HCT116 (cell line): ENCODE measurements at regions not wholly inside any gene's neighbourhood (a gene's known extent, or its start where the extent isn't known, plus 50 kb on each side); places are given as distances from the start of the nearest gene placed in this dataset.

Experiments used
- ATAC-seq: fragments of 200-7000 bp; cut with Tn5 transposase; 2 replicates; pipeline ENCODE4 v1.9.1; 2020; ENCODE audit warnings: mild to moderate bottlenecking, moderate library complexity
- BruUV-seq: library from RNA; stranded (reverse); fragments of 400-500 nt; replicated peaks from 2 replicates; lab custom pipeline; 2021; lab: Mats Ljungman, UMichigan
- CTCF ChIA-PET: fragments of 300-600 bp; sonication (Branson Sonifier 250); formaldehyde crosslinking; loops from one replicate; lab custom pipeline; 2021; ENCODE audit warnings: antibody characterized with exemption; lab: Charles Lee
- POLR2A ChIA-PET: fragments of 300-600, 350-600 bp; sonication (Branson Sonifier 250); formaldehyde crosslinking; loops from one replicate; lab custom pipeline; 2021; ENCODE audit warnings: antibody characterized with exemption; lab: Charles Lee
- RAD21 ChIA-PET, 2 experiments: fragments of 300-600 bp; sonication (Branson Sonifier 250); formaldehyde crosslinking; loops; one replicate each; lab custom pipeline; 2023; ENCODE audit warnings: low total read pairs in 2 of 2; ENCODE audit not compliant: uncharacterized antibody in 2 of 2, unreplicated experiment in 2 of 2, low non-redundant PET in 1 of 2; lab: Charles Lee
- DNase-seq: peaks from one replicate; pipeline ENCODE4 v3.0.0-alpha.2; 2010; ENCODE audit warnings: low read depth, low spot score
- H2AFZ ChIP-seq: fragments of 200-600 bp; shearing (Covaris generic), sonication (generic); 2 replicates; pipeline ENCODE4 v1.6.1; 2017; ENCODE audit warnings: low read depth, mixed run types, mixed read lengths, antibody characterized with exemption, low read length; ENCODE audit not compliant: poor library complexity, severe bottlenecking
- H3K27ac ChIP-seq: 2 replicates; pipeline ENCODE4 v1.5.1; 2012; ENCODE audit warnings: low read depth, low read length
- H3K27me3 ChIP-seq: fragments of 200-600 bp; sonication (generic); 2 replicates; pipeline ENCODE4 v1.6.1; 2016; ENCODE audit warnings: mixed run types, low read length, mixed read lengths; ENCODE audit not compliant: insufficient read depth
- H3K36me3 ChIP-seq, 2 experiments: fragments of 200-500 bp in 1 of 2; fragments of 200-600 bp in 1 of 2; sonication (Bioruptor generic) in 1 of 2; sonication (generic) in 1 of 2; 2 replicates each; pipeline versions ENCODE4 v1.5.1 to v1.6.1; 2014 to 2016; ENCODE audit warnings: low read length in 2 of 2, inconsistent platforms in 1 of 2, mixed read lengths in 1 of 2, mixed run types in 1 of 2; ENCODE audit not compliant: insufficient read depth in 2 of 2, control insufficient read depth in 1 of 2
- H3K4me1 ChIP-seq, 2 experiments: fragments of 200-600 bp in 1 of 2; sonication (generic) in 1 of 2; 2 replicates each; pipeline versions ENCODE4 v1.5.1 to v1.6.1; 2012 to 2017; ENCODE audit warnings: low read length in 2 of 2, inconsistent platforms in 1 of 2, mild to moderate bottlenecking in 1 of 2, mixed read lengths in 1 of 2, mixed run types in 1 of 2, moderate library complexity in 1 of 2; ENCODE audit not compliant: insufficient read depth in 2 of 2, control insufficient read depth in 1 of 2
- H3K4me2 ChIP-seq: fragments of 200-600 bp; sonication (generic); 2 replicates; pipeline ENCODE4 v1.6.1; 2017; ENCODE audit warnings: mixed run types, low read length, mixed read lengths
- H3K4me3 ChIP-seq, 2 experiments: fragments of 200-600 bp in 1 of 2; sonication (generic) in 1 of 2; replicated peaks in 1 of 2; 2 replicates each; pipeline ENCODE4 v1.5.1; 2011 to 2016; ENCODE audit warnings: low read length in 2 of 2, control low read depth in 1 of 2, low read depth in 1 of 2, mild to moderate bottlenecking in 1 of 2, mixed read lengths in 1 of 2, mixed run types in 1 of 2
- H3K79me2 ChIP-seq: fragments of 200-600 bp; sonication (generic); 2 replicates; pipeline ENCODE4 v1.6.1; 2017; ENCODE audit warnings: mild to moderate bottlenecking, mixed run types, low read length, moderate library complexity, mixed read lengths; ENCODE audit not compliant: insufficient read depth
- H3K9ac ChIP-seq: fragments of 200-600 bp; sonication (generic); 2 replicates; pipeline ENCODE4 v1.6.1; 2016; ENCODE audit warnings: low read length, mixed read lengths
- H3K9me2 ChIP-seq: fragments of 200-600 bp; sonication (generic), shearing (Covaris generic); 2 replicates; pipeline ENCODE4 v1.6.1; 2017; ENCODE audit warnings: mixed run types, mild to moderate bottlenecking, moderate library complexity; ENCODE audit not compliant: insufficient read depth
- H3K9me3 ChIP-seq, 2 experiments: fragments of 200-500 bp in 1 of 2; fragments of 200-600 bp in 1 of 2; sonication (Bioruptor generic) in 1 of 2; sonication (generic) in 1 of 2; 2 replicates each; pipeline ENCODE4 v1.6.1; 2014 to 2017; ENCODE audit warnings: low read length in 2 of 2, mixed read lengths in 2 of 2, inconsistent platforms in 1 of 2, low read depth in 1 of 2, mild to moderate bottlenecking in 1 of 2, mixed run types in 1 of 2, moderate library complexity in 1 of 2; ENCODE audit not compliant: control insufficient read depth in 1 of 2, insufficient read depth in 1 of 2
- H4K20me1 ChIP-seq: fragments of 200-600 bp; sonication (generic), shearing (Covaris generic); 2 replicates; pipeline ENCODE4 v1.6.1; 2017; ENCODE audit warnings: mixed run types, mild to moderate bottlenecking, moderate library complexity; ENCODE audit not compliant: insufficient read depth
- ATF3 ChIP-seq: IDR thresholded peaks from 2 replicates; pipeline ENCODE4 v1.6.1; 2012
- CEBPB ChIP-seq: IDR thresholded peaks from 2 replicates; pipeline ENCODE4 v1.6.1; 2012; ENCODE audit warnings: low read depth
- CTCF ChIP-seq, 3 experiments: fragments of 200-600 bp in 1 of 3; sonication (generic) in 1 of 3; IDR thresholded peaks in 2 of 3; conservative IDR thresholded peaks in 1 of 3; 2 replicates each; pipeline ENCODE4 v1.5.1; 2012 to 2017; ENCODE audit warnings: low read depth in 2 of 3, low read length in 2 of 3, antibody characterized with exemption in 1 of 3, borderline replicate concordance in 1 of 3, control low read depth in 1 of 3, mild to moderate bottlenecking in 1 of 3, mixed read lengths in 1 of 3, mixed run types in 1 of 3, moderate library complexity in 1 of 3; ENCODE audit not compliant: insufficient read depth in 1 of 3
- EGR1 ChIP-seq: IDR thresholded peaks from 2 replicates; pipeline ENCODE4 v1.6.1; 2012; ENCODE audit warnings: low read depth
- EZH2 ChIP-seq: fragments of 200-600 bp; sonication (generic); IDR thresholded peaks from 2 replicates; pipeline ENCODE4 v1.6.1; 2017; ENCODE audit warnings: antibody characterized with exemption, mixed run types
- EZH2phosphoT487 ChIP-seq: fragments of 200-600 bp; IDR thresholded peaks from 2 replicates; pipeline ENCODE4 v1.6.1; 2018; ENCODE audit warnings: antibody characterized with exemption, borderline replicate concordance
- FOSL1 ChIP-seq: IDR thresholded peaks from 2 replicates; pipeline ENCODE4 v1.6.1; 2012; ENCODE audit warnings: low read depth
- JUND ChIP-seq: IDR thresholded peaks from 2 replicates; pipeline ENCODE4 v1.6.1; 2012
- MAX ChIP-seq: IDR thresholded peaks from 2 replicates; pipeline ENCODE4 v1.6.1; 2012
- POLR2AphosphoS5 ChIP-seq: IDR thresholded peaks from 2 replicates; pipeline ENCODE4 v1.6.1; 2011; ENCODE audit warnings: mild to moderate bottlenecking, low read depth, low read length, moderate library complexity
- REST ChIP-seq: IDR thresholded peaks from 2 replicates; pipeline ENCODE4 v1.6.1; 2012; ENCODE audit warnings: low read depth
- SIN3A ChIP-seq: IDR thresholded peaks from 2 replicates; pipeline ENCODE4 v1.6.1; 2012; ENCODE audit warnings: low read depth
- YY1 ChIP-seq: IDR thresholded peaks from 2 replicates; pipeline ENCODE4 v1.6.1; 2011; ENCODE audit warnings: low read length, low read depth, moderate library complexity, mild to moderate bottlenecking; ENCODE audit not compliant: insufficient replicate concordance; ENCODE audit errors: extremely low read depth
- ZFX ChIP-seq: fragments of 450-650 bp; IDR thresholded peaks from 2 replicates; pipeline ENCODE4 v1.6.1; 2017
- intact Hi-C: fragments of 100-400 bp; cut with micrococcal nuclease; formaldehyde crosslinking; loops from 2 replicates; pipeline ENCODE4 v1.10.0; 2022
- TF ChIP-seq, protein P1 (sequence below): IDR thresholded peaks from 2 replicates; pipeline ENCODE4 v1.6.1; 2011; ENCODE audit warnings: mild to moderate bottlenecking, low read length, moderate library complexity; ENCODE audit not compliant: insufficient replicate concordance; ENCODE audit errors: extremely low read depth

GRCh38 chr15:69602921-69603320 lies 150.3 kb downstream of the RPLP1 start:
- RAD21 ChIA-PET = no interaction called here

More at GRCh38 chr15:69602921-69603320, 150.3 kb downstream of the RPLP1 start:
- ChIA-PET CTCF (no interaction called here), POLR2A (no interaction called here)
- Histone ChIP-seq H3K9me2 (no peaks in the 10 kb centered on the region), H3K4me2 (no peak overlapping the region), H3K9ac (no peak overlapping the region), H2AFZ (no peak overlapping the region), H3K27ac (no peak overlapping the region), H3K79me2 (no peaks in the 10 kb centered on the region), H3K4me3 (no peak overlapping the region), H3K36me3 (no peaks in the 10 kb centered on the region), H3K27me3 (peaks cover 31% of the 10 kb centered on the region), H3K4me1 (no peaks in the 10 kb centered on the region), H3K9me3 (no peaks in the 10 kb centered on the region), H4K20me1 (no peaks in the 10 kb centered on the region)
- no peak for DNase-seq
- no peak for ATAC-seq
- intact Hi-C loops = no loop called here
- BruUV-seq = no TSS peak
- TF ChIP-seq SIN3A = no peak
- TF ChIP-seq POLR2AphosphoS5 = no peak
- TF ChIP-seq JUND = no peak
- TF ChIP-seq, protein P1, sequence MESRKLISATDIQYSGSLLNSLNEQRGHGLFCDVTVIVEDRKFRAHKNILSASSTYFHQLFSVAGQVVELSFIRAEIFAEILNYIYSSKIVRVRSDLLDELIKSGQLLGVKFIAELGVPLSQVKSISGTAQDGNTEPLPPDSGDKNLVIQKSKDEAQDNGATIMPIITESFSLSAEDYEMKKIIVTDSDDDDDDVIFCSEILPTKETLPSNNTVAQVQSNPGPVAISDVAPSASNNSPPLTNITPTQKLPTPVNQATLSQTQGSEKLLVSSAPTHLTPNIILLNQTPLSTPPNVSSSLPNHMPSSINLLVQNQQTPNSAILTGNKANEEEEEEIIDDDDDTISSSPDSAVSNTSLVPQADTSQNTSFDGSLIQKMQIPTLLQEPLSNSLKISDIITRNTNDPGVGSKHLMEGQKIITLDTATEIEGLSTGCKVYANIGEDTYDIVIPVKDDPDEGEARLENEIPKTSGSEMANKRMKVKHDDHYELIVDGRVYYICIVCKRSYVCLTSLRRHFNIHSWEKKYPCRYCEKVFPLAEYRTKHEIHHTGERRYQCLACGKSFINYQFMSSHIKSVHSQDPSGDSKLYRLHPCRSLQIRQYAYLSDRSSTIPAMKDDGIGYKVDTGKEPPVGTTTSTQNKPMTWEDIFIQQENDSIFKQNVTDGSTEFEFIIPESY = no peak
- no peak for TF ChIP-seq REST
- no peak for TF ChIP-seq MAX
- no peak for TF ChIP-seq CTCF (IDR thresholded peaks at IDR 0.05 in 2 of 3, conservative IDR thresholded peaks at IDR 0.05 in 1 of 3; ENCODE audit: borderline replicate concordance in 1 of 3, insufficient read depth in 1 of 3, low read depth in 2 of 3, low read length in 2 of 3)
- TF ChIP-seq EGR1 = no peak
- no peak for TF ChIP-seq ATF3
- TF ChIP-seq EZH2phosphoT487 = no peak
- TF ChIP-seq CEBPB = no peak
- TF ChIP-seq ZFX = no peak
- no peak for TF ChIP-seq YY1
- TF ChIP-seq FOSL1 = no peak
- no peak for TF ChIP-seq EZH2
